Fibroblast of the aortic adventitia (primary cell): ENCODE measurements at regions not wholly inside any gene's neighbourhood (a gene's known extent, or its start where the extent isn't known, plus 50 kb on each side); places are given as distances from the start of the nearest gene placed in this dataset.

ENCODE experiments used
- DNase-seq: peaks from one replicate; pipeline ENCODE4 v3.0.0-alpha.2; 2010; ENCODE audit warnings: low read depth
- H3K4me3 ChIP-seq: 2 replicates; pipeline ENCODE4 v1.5.1; 2011; ENCODE audit warnings: low read depth, mild to moderate bottlenecking, control low read depth, low read length, moderate library complexity
- CTCF ChIP-seq: IDR thresholded peaks from 2 replicates; pipeline ENCODE4 v1.5.1; 2011; ENCODE audit warnings: mild to moderate bottlenecking, low read length, control low read depth, inconsistent platforms; ENCODE audit not compliant: insufficient read depth

- no peak for DNase-seq
- H3K4me3 ChIP-seq = no peak overlapping the region
- TF ChIP-seq CTCF = no peak
These were observed 1160.0 kb downstream of the ADGRL3 start for GRCh38 chr4:62360156-62360545.

GRCh38 chr4:62359441-62360155 is 1159.5 kb downstream of the ADGRL3 start:
- no peak for TF ChIP-seq CTCF
- no peak overlapping the region for H3K4me3 ChIP-seq
- DNase-seq = no peak

- DNase-seq = no peak
- TF ChIP-seq CTCF = no peak
- no peak overlapping the region for H3K4me3 ChIP-seq
These were observed 1144.8 kb downstream of the ADGRL3 start for GRCh38 chr4:62344915-62345314.

- no peak for TF ChIP-seq CTCF
- no peak for DNase-seq
These were observed 1144.3 kb downstream of the ADGRL3 start for GRCh38 chr4:62344474-62344873.

GRCh38 chr4:62342346-62342745 is 1142.2 kb downstream of the ADGRL3 start:
- TF ChIP-seq CTCF = no peak
- no peak overlapping the region for H3K4me3 ChIP-seq
- DNase-seq = no peak

More at GRCh38 chr4:62344474-62344873, 1144.3 kb downstream of the ADGRL3 start:
- H3K4me3 ChIP-seq = no peak overlapping the region

GRCh38 chr4:62328526-62328925 is 1128.4 kb downstream of the ADGRL3 start:
- H3K4me3 ChIP-seq = no peak overlapping the region
- DNase-seq = no peak
- TF ChIP-seq CTCF = no peak
